ENCODE measurements at regions not wholly inside any gene's neighbourhood (a gene's known extent, or its start where the extent isn't known, plus 50 kb on each side); places are given as distances from the start of the nearest gene placed in this dataset.

GRCh38 chr13:50608370-50608769 lies 235.1 kb downstream of the DLEU7 start:
- TF ChIP-seq CTCF (IDR thresholded peaks at IDR 0.05; ENCODE audit: borderline replicate concordance, extremely low read depth, low read length, poor library complexity, severe bottlenecking) (no peak), EZH2 (IDR thresholded peaks at IDR 0.05; ENCODE audit: borderline replicate concordance, low read depth, low read length, severe bottlenecking) (no peak)
